SK-N-SH (cell line): ENCODE measurements at regions not wholly inside any gene's neighbourhood (a gene's known extent, or its start where the extent isn't known, plus 50 kb on each side); places are given as distances from the start of the nearest gene placed in this dataset.

ENCODE experiments used
- CTCF ChIA-PET: fragments of 300-600, 350-600 bp; formaldehyde crosslinking; extraction: SDS; loops from one replicate; lab custom pipeline; 2021; lab: Yijun Ruan, JAX
- POLR2A ChIA-PET: fragments of 350-600 bp; sonication (Branson Sonifier 250); formaldehyde crosslinking; extraction: SDS; loops from one replicate; lab custom pipeline; 2020; ENCODE audit warnings: antibody characterized with exemption, inconsistent platforms; lab: Yijun Ruan, JAX
- DNase-seq: peaks from one replicate; pipeline ENCODE4 v3.0.0; 2012
- H2AFZ ChIP-seq: fragments of 200-600 bp; sonication (generic); 2 replicates; pipeline ENCODE4 v1.8.1; 2016; ENCODE audit warnings: antibody characterized with exemption, mild to moderate bottlenecking, low read depth
- H3F3A ChIP-seq: fragments of 200-600 bp; sonication (generic); replicated peaks from 2 replicates; pipeline ENCODE3; 2016; ENCODE audit warnings: antibody characterized with exemption, mild to moderate bottlenecking; ENCODE audit not compliant: insufficient read depth
- H3K27ac ChIP-seq, 2 experiments: fragments of 200-500 bp in 1 of 2; fragments of 200-600 bp in 1 of 2; sonication (Bioruptor generic) in 1 of 2; sonication (generic), shearing (Covaris generic) in 1 of 2; 2 replicates each; pipeline versions ENCODE4 v1.5.1 to v1.6.1; 2014 to 2016; ENCODE audit warnings: low read depth in 2 of 2, inconsistent platforms in 1 of 2, low read length in 1 of 2, mild to moderate bottlenecking in 1 of 2, mixed read lengths in 1 of 2
- H3K27me3 ChIP-seq: fragments of 200-600 bp; sonication (generic), shearing (Covaris generic); 2 replicates; pipeline ENCODE4 v1.6.1; 2016; ENCODE audit warnings: mixed run types; ENCODE audit not compliant: insufficient read depth
- H3K36me3 ChIP-seq, 2 experiments: fragments of 200-500 bp in 1 of 2; fragments of 200-600 bp in 1 of 2; sonication (Bioruptor generic) in 1 of 2; sonication (generic) in 1 of 2; replicated peaks in 1 of 2; 2 replicates each; pipeline versions ENCODE3 to v1.5.1; 2014 to 2016; ENCODE audit warnings: low read length in 1 of 2, mild to moderate bottlenecking in 1 of 2; ENCODE audit not compliant: insufficient read depth in 2 of 2, control insufficient read depth in 1 of 2
- H3K4me1 ChIP-seq, 2 experiments: fragments of 200-500 bp in 1 of 2; fragments of 200-600 bp in 1 of 2; sonication (Bioruptor generic) in 1 of 2; sonication (generic), shearing (Covaris generic) in 1 of 2; 2 replicates each; pipeline versions ENCODE4 v1.5.1 to v1.6.1; 2014 to 2016; ENCODE audit warnings: low read depth in 1 of 2, low read length in 1 of 2, mixed run types in 1 of 2; ENCODE audit not compliant: insufficient read depth in 2 of 2, control insufficient read depth in 1 of 2
- H3K4me2 ChIP-seq: fragments of 200-600 bp; sonication (generic), shearing (Covaris generic); 2 replicates; pipeline ENCODE4 v1.6.1; 2017; ENCODE audit warnings: mixed run types
- H3K4me3 ChIP-seq, 2 experiments: fragments of 200-500 bp in 1 of 2; fragments of 200-600 bp in 1 of 2; sonication (Bioruptor generic) in 1 of 2; sonication (generic), shearing (Covaris generic) in 1 of 2; 2 replicates each; pipeline versions ENCODE4 v1.5.1 to v1.8.1; 2014 to 2016; ENCODE audit warnings: low read depth in 2 of 2, inconsistent platforms in 1 of 2, low read length in 1 of 2, mild to moderate bottlenecking in 1 of 2, mixed read lengths in 1 of 2, moderate library complexity in 1 of 2
- H3K79me2 ChIP-seq: fragments of 200-600 bp; sonication (generic); 2 replicates; pipeline ENCODE4 v1.8.1; 2017; ENCODE audit warnings: mild to moderate bottlenecking; ENCODE audit not compliant: insufficient read depth
- H3K9ac ChIP-seq: fragments of 200-600 bp; sonication (generic); 2 replicates; pipeline ENCODE4 v1.6.1; 2017; ENCODE audit warnings: mixed run types
- H3K9me2 ChIP-seq: fragments of 200-600 bp; sonication (generic); 2 replicates; pipeline ENCODE4 v1.6.1; 2017; ENCODE audit warnings: mixed run types
- H3K9me3 ChIP-seq: fragments of 200-600 bp; sonication (generic); 2 replicates; pipeline ENCODE4 v1.6.1; 2017; ENCODE audit warnings: mixed run types, mild to moderate bottlenecking, moderate library complexity
- H4K20me1 ChIP-seq: fragments of 200-600 bp; sonication (generic); 2 replicates; pipeline ENCODE4 v1.6.1; 2017; ENCODE audit warnings: mild to moderate bottlenecking, mixed run types; ENCODE audit not compliant: insufficient read depth
- CHD2 ChIP-seq: fragments of 150-350 bp; IDR thresholded peaks from 2 replicates; pipeline ENCODE4 v1.6.1; 2018; ENCODE audit warnings: low read length; ENCODE audit not compliant: partially characterized antibody
- ELF1 ChIP-seq: IDR thresholded peaks from 2 replicates; pipeline ENCODE4 v1.4.0; 2012
- EP300 ChIP-seq, 2 experiments: IDR thresholded peaks; 2 replicates each; pipeline versions ENCODE4 v1.4.0 to v1.6.1; 2012; ENCODE audit warnings: borderline replicate concordance in 1 of 2, low read depth in 1 of 2, low read length in 1 of 2
- FOSL2 ChIP-seq: IDR thresholded peaks from 2 replicates; pipeline ENCODE4 v1.4.0; 2012; ENCODE audit warnings: low read depth, mild to moderate bottlenecking, moderate library complexity, borderline replicate concordance
- FOXM1 ChIP-seq: IDR thresholded peaks from 2 replicates; pipeline ENCODE4 v1.4.0; 2012; ENCODE audit warnings: low read depth, mild to moderate bottlenecking
- GABPA ChIP-seq: IDR thresholded peaks from 2 replicates; pipeline ENCODE4 v1.4.0; 2012; ENCODE audit warnings: low read depth, mild to moderate bottlenecking
- NRF1 ChIP-seq: IDR thresholded peaks from 2 replicates; pipeline ENCODE4 v1.6.1; 2012; ENCODE audit warnings: low read depth, mild to moderate bottlenecking, low read length
- RCOR1 ChIP-seq: fragments of 150-350 bp; IDR thresholded peaks from 2 replicates; pipeline ENCODE4 v1.6.1; 2017; ENCODE audit warnings: antibody characterized with exemption, low read length
- RFX5 ChIP-seq: IDR thresholded peaks from 2 replicates; pipeline ENCODE4 v1.6.1; 2012; ENCODE audit warnings: mild to moderate bottlenecking, improper control_type of control experiment, low read length
- RXRA ChIP-seq: IDR thresholded peaks from 2 replicates; pipeline ENCODE4 v1.4.0; 2012; ENCODE audit warnings: low read depth, mild to moderate bottlenecking, borderline replicate concordance
- TCF12 ChIP-seq: IDR thresholded peaks from 2 replicates; pipeline ENCODE4 v1.4.0; 2012
- USF1 ChIP-seq: IDR thresholded peaks from 2 replicates; pipeline ENCODE4 v1.4.0; 2012; ENCODE audit warnings: low read depth, borderline replicate concordance
- YY1 ChIP-seq: IDR thresholded peaks from 2 replicates; pipeline ENCODE4 v1.4.0; 2012; ENCODE audit warnings: low read depth, mild to moderate bottlenecking
- WGBS: methylation state at CpG from one replicate; pipeline ENCODE4 v1.1.6; 2017; ENCODE audit warnings: low lambda C conversion rate; 5-methylcytosine and 5-hydroxymethylcytosine counted together

DNA sequence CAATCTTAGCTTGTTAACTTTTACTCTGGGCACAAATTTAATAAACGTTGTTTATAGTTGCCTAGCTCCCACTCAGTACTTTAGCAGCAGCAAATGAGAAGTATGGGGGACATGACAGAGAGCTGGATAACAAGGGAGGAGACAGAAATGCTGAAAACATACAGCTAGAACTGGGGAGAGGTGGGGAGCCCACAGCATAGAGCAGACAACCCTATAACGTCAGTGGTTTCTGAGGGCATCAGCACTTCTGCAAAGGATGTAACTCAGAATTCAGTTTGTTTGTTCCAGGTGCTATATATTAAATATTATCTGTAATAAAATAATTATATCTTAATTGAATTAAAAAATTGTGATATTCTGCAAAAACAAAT, 1098.7 kb upstream of the FANCL start:
- Histone ChIP-seq H3F3A (no peaks in the 10 kb centered on the region), H3K27me3 (no peaks in the 10 kb centered on the region), H3K79me2 (no peaks in the 10 kb centered on the region), H3K9ac (no peak overlapping the region), H3K4me3 (no peak overlapping the region), H2AFZ (no peak overlapping the region), H3K4me1 (no peaks in the 10 kb centered on the region), H3K9me3 (no peaks in the 10 kb centered on the region), H4K20me1 (no peaks in the 10 kb centered on the region), H3K27ac (no peak overlapping the region), H3K36me3 (no peaks in the 10 kb centered on the region), H3K9me2 (no peaks in the 10 kb centered on the region), H3K4me2 (no peak overlapping the region)
- CTCF ChIA-PET = interaction anchor here (1.6 kb wide), 1 partner anchor 36 kb away, joined by 4 read pairs; no protein-coding TSS in a partner anchor
- POLR2A ChIA-PET = no interaction called here
- TF ChIP-seq RXRA (no peak), USF1 (no peak), YY1 (no peak), NRF1 (no peak), ELF1 (no peak)
- DNase-seq = no peak
- 13% methylated on average over 2 of the region's 2 CpGs for WGBS

DNA sequence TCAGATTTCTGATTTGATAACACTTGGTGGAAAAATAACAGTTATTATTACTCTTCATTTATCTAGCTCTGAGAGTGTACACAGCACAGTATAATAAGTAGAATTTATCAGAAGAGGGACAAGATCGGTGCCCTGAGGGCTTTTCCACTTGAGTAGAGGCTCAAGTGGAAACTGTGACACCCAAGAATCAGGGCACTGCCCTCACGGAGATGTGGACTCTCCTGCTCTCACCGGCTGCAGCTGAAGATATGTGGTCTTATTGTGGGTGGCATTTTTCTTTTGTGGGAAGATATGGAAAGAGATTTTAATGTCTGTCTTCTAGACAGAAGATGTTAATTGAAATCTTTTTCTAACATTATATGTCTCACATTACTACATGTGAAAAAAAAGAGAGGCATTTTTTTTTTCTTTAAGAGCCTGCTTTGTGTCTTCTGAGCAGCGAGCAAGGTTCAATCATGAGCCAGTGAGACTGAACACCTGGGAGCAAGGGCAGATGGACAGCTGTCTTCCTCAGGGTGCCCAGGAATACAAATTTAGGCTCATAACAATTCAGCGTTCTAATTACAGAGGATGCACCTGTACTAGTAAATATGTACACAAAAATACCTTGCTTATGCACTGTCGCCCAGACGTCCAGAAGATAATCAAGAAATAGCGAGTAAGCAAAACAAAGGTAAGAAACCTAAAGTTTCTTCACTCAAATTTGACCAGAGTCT, 1098.2 kb upstream of the FANCL start:
- H3K36me3 ChIP-seq = no peaks in the 10 kb centered on the region
- no peak overlapping the region for H2AFZ ChIP-seq
- no peaks in the 10 kb centered on the region for H3F3A ChIP-seq
- H3K4me2 ChIP-seq = no peak overlapping the region
- TF ChIP-seq TCF12 (no peak), FOXM1 (no peak), RXRA (no peak), RCOR1 (no peak), CHD2 (no peak), FOSL2 (no peak), EP300 (IDR thresholded peaks at IDR 0.05; ENCODE audit: borderline replicate concordance in 1 of 2, low read depth in 1 of 2, low read length in 1 of 2) (no peak), RFX5 (no peak), GABPA (no peak)
- TF ChIP-seq, all 33 proteins: peak for 0
- Histone ChIP-seq H3K4me3 (no peak overlapping the region), H3K4me1 (no peaks in the 10 kb centered on the region), H3K27me3 (no peaks in the 10 kb centered on the region), H3K27ac (no peak overlapping the region), H3K9ac (no peak overlapping the region), H3K79me2 (no peaks in the 10 kb centered on the region), H3K9me2 (no peaks in the 10 kb centered on the region), H3K9me3 (no peaks in the 10 kb centered on the region), H4K20me1 (no peaks in the 10 kb centered on the region)
- CTCF ChIA-PET = interaction anchor here (0.9 to 1.6 kb wide), 2 partner anchors 37 to 1242 kb away, joined by 3 to 4 read pairs; no protein-coding TSS in a partner anchor
- 39% methylated on average over 8 of the region's 8 CpGs for WGBS
- POLR2A ChIA-PET = no interaction called here
- DNase-seq = no peak
